ENCODE measurements at regions not wholly inside any gene's neighbourhood (a gene's known extent, or its start where the extent isn't known, plus 50 kb on each side); places are given as distances from the start of the nearest gene placed in this dataset.

- no peak for DNase-seq (ENCODE audit: low read depth)
- H3K4me3 ChIP-seq (ENCODE audit: low read depth, low read length): no peak overlapping the region
- no peak for TF ChIP-seq CTCF (IDR thresholded peaks at IDR 0.05; ENCODE audit: control insufficient read depth, extremely low read depth, insufficient read depth)
Measured at GRCh38 chr20:10978019-10978702, 304.4 kb upstream of the JAG1 start.

GRCh38 chr20:10978713-10979112, 304.9 kb upstream of the JAG1 start:
- no peak for TF ChIP-seq CTCF (IDR thresholded peaks at IDR 0.05; ENCODE audit: control insufficient read depth, extremely low read depth, insufficient read depth)
- no peak overlapping the region for H3K4me3 ChIP-seq (ENCODE audit: low read depth, low read length)
- no peak for DNase-seq (ENCODE audit: low read depth)

- no peak for TF ChIP-seq CTCF (IDR thresholded peaks at IDR 0.05; ENCODE audit: control insufficient read depth, extremely low read depth, insufficient read depth)
- DNase-seq (ENCODE audit: low read depth): peak; percentile 59
- H3K4me3 ChIP-seq (ENCODE audit: low read depth, low read length): no peak overlapping the region
Measured at GRCh38 chr20:10982692-10983091, 308.9 kb upstream of the JAG1 start.

GRCh38 chr20:10984294-10984693, 310.5 kb upstream of the JAG1 start:
- no peak for DNase-seq (ENCODE audit: low read depth)
- no peak for TF ChIP-seq CTCF (IDR thresholded peaks at IDR 0.05; ENCODE audit: control insufficient read depth, extremely low read depth, insufficient read depth)
- H3K4me3 ChIP-seq (ENCODE audit: low read depth, low read length): no peak overlapping the region

- DNase-seq (ENCODE audit: low read depth): peak; percentile 90
- H3K4me3 ChIP-seq (ENCODE audit: low read depth, low read length): no peak overlapping the region
- TF ChIP-seq CTCF (IDR thresholded peaks at IDR 0.05; ENCODE audit: control insufficient read depth, extremely low read depth, insufficient read depth): no peak
Measured at GRCh38 chr20:10984913-10985312, 311.1 kb upstream of the JAG1 start.

GRCh38 chr20:10985536-10985935, 311.7 kb upstream of the JAG1 start:
- no peak for DNase-seq (ENCODE audit: low read depth)
- no peak for TF ChIP-seq CTCF (IDR thresholded peaks at IDR 0.05; ENCODE audit: control insufficient read depth, extremely low read depth, insufficient read depth)

GRCh38 chr20:10986586-10986985, 312.8 kb upstream of the JAG1 start:
- no peak for DNase-seq (ENCODE audit: low read depth)
- H3K4me3 ChIP-seq (ENCODE audit: low read depth, low read length): no peak overlapping the region
- no peak for TF ChIP-seq CTCF (IDR thresholded peaks at IDR 0.05; ENCODE audit: control insufficient read depth, extremely low read depth, insufficient read depth)

More at GRCh38 chr20:10985536-10985935, 311.7 kb upstream of the JAG1 start:
- no peak overlapping the region for H3K4me3 ChIP-seq (ENCODE audit: low read depth, low read length)

Measured in LNCaP clone FGC (cell line).